Transverse colon (tissue), 4 donors: ENCODE measurements at regions not wholly inside any gene's neighbourhood (a gene's known extent, or its start where the extent isn't known, plus 50 kb on each side); places are given as distances from the start of the nearest gene placed in this dataset.

ENCODE experiments used
- DNase-seq: peaks from one replicate; pipeline ENCODE4 v3.0.0-alpha.2; 2019
- H3K27ac ChIP-seq, 4 donors: fragments of 200-600 bp; sonication (generic); 2 replicates each; pipeline ENCODE4 v1.5.1; 2016 to 2018; ENCODE audit warnings: inconsistent platforms in 4 of 4
- H3K27me3 ChIP-seq: fragments of 200-600 bp; sonication (generic); 2 replicates; pipeline ENCODE4 v1.5.1; 2017; ENCODE audit warnings: inconsistent platforms
- H3K36me3 ChIP-seq, 4 donors: fragments of 200-600 bp; sonication (generic); 2 replicates each; pipeline ENCODE4 v1.5.1; 2017 to 2019; ENCODE audit warnings: inconsistent platforms in 4 of 4
- H3K4me1 ChIP-seq, 4 donors: fragments of 200-600 bp; sonication (generic); 2 replicates each; pipeline ENCODE4 v1.5.1; 2017 to 2020; ENCODE audit warnings: inconsistent platforms in 4 of 4
- H3K4me3 ChIP-seq, 4 donors: fragments of 200-600 bp; sonication (generic); 1 replicate in 1 of 4; 2 replicates in 3 of 4; pipeline versions ENCODE4 v1.5.1 to v1.6.1; 2017 to 2019; ENCODE audit warnings: inconsistent platforms in 4 of 4
- H3K9me3 ChIP-seq, 2 donors: fragments of 200-600 bp; sonication (generic); 2 replicates each; pipeline ENCODE4 v1.5.1; 2017 to 2019; ENCODE audit warnings: inconsistent platforms in 2 of 2
- CTCF ChIP-seq, 5 experiments: fragments of 200-600 bp in 3 of 5; fragments of 450-650 bp in 2 of 5; sonication (generic) in 3 of 5; IDR thresholded peaks; 1 replicate in 2 of 5; 2 replicates in 3 of 5; pipeline ENCODE4 v1.5.1; 2016 to 2017; ENCODE audit warnings: antibody characterized with exemption in 5 of 5, inconsistent platforms in 3 of 5, mild to moderate bottlenecking in 2 of 5, moderate library complexity in 1 of 5
- EP300 ChIP-seq: sonication (generic); formaldehyde crosslinking; IDR thresholded peaks from one replicate; pipeline ENCODE4 v1.6.1; 2017; ENCODE audit warnings: antibody characterized with exemption, low read depth
- POLR2A ChIP-seq: fragments of 450-650 bp; IDR thresholded peaks from one replicate; pipeline ENCODE4 v1.6.1; 2016; ENCODE audit warnings: antibody characterized with exemption, mild to moderate bottlenecking, moderate library complexity
- POLR2AphosphoS5 ChIP-seq, 3 donors: sonication (generic); formaldehyde crosslinking; IDR thresholded peaks; one replicate each; pipeline ENCODE4 v1.6.1; 2016; ENCODE audit warnings: antibody characterized with exemption in 3 of 3
- WGBS, 2 donors: methylation state at CpG; one replicate each; pipeline ENCODE4 v1.1.5; 2018; ENCODE audit warnings: low coverage in 1 of 2; 5-methylcytosine and 5-hydroxymethylcytosine counted together
- in situ Hi-C, 4 donors: fragments of 200-750 bp; cut with MboI; loops; one replicate each; pipeline versions ENCODE4 v1.15.0 to v1.15.1; 2017; ENCODE audit warnings: low sequenced_read_pairs in 3 of 4, low pct_ligation_motif_present in 1 of 4, low pct_unique_long_range_greater_than_20kb in 1 of 4
- intact Hi-C: fragments of 100-400 bp; cut with DNase I; formaldehyde crosslinking; loops from one replicate; pipeline ENCODE4 v1.15.1; 2023; ENCODE audit warnings: low total_unique reads

GRCh38 chr4:179441596-179441995 lies 1999.4 kb upstream of the AGA start:
- Histone ChIP-seq H3K9me3 (no peaks in the 10 kb centered on the region), H3K27me3 (no peaks in the 10 kb centered on the region), H3K4me3 (no peak overlapping the region), H3K36me3 (no peaks in the 10 kb centered on the region), H3K4me1 (no peaks in the 10 kb centered on the region), H3K27ac (no peak overlapping the region)
- intact Hi-C loops (no loop called here), in situ Hi-C loops (no loop called here)
- DNase-seq: no peak
- WGBS, 2 donors: 28 to 33% methylated on average over 1 of the region's 1 CpG
- no peak for TF ChIP-seq EP300
- no peak for TF ChIP-seq POLR2AphosphoS5 (IDR thresholded peaks at IDR 0.05)

GRCh38 chr4:179447308-179447707 lies 2005.1 kb upstream of the AGA start:
- Histone ChIP-seq H3K4me3 (no peak overlapping the region), H3K4me1 (no peaks in the 10 kb centered on the region), H3K9me3 (no peaks in the 10 kb centered on the region), H3K36me3 (no peaks in the 10 kb centered on the region), H3K27ac (no peak overlapping the region), H3K27me3 (no peaks in the 10 kb centered on the region)
- intact Hi-C loops (no loop called here), in situ Hi-C loops (no loop called here)
- 30 to 49% methylated on average over 2 of the region's 2 CpGs for WGBS, 2 donors
- TF ChIP-seq POLR2AphosphoS5 (IDR thresholded peaks at IDR 0.05) (no peak), CTCF (IDR thresholded peaks at IDR 0.05) (no peak), EP300 (no peak)
- DNase-seq: no peak

- WGBS, 2 donors: 78 to 80% methylated on average over 7 to 8 of the region's 8 CpGs
- Histone ChIP-seq H3K4me3 (no peak overlapping the region), H3K27ac (no peak overlapping the region), H3K9me3 (no peaks in the 10 kb centered on the region), H3K36me3 (no peaks in the 10 kb centered on the region), H3K4me1 (no peaks in the 10 kb centered on the region), H3K27me3 (no peaks in the 10 kb centered on the region)
- no peak for DNase-seq
- TF ChIP-seq EP300 (no peak), CTCF (IDR thresholded peaks at IDR 0.05) (no peak), POLR2AphosphoS5 (IDR thresholded peaks at IDR 0.05) (no peak), POLR2A (no peak)
- intact Hi-C loops (no loop called here), in situ Hi-C loops (no loop called here)
These were observed 2023.0 kb upstream of the AGA start for GRCh38 chr4:179465131-179465797.

GRCh38 chr4:179467878-179468277 lies 2025.6 kb upstream of the AGA start:
- Histone ChIP-seq H3K4me3 (no peak overlapping the region), H3K9me3 (no peaks in the 10 kb centered on the region), H3K27ac (no peak overlapping the region), H3K4me1 (no peaks in the 10 kb centered on the region), H3K36me3 (no peaks in the 10 kb centered on the region), H3K27me3 (no peaks in the 10 kb centered on the region)
- DNase-seq: no peak
- WGBS, 2 donors: 50 to 67% methylated on average over 1 of the region's 1 CpG
- no peak for TF ChIP-seq EP300
- no peak for TF ChIP-seq POLR2A
- no peak for TF ChIP-seq POLR2AphosphoS5 (IDR thresholded peaks at IDR 0.05)
- no peak for TF ChIP-seq CTCF (IDR thresholded peaks at IDR 0.05)
- intact Hi-C loops: no loop called here
- in situ Hi-C loops: no loop called here

- in situ Hi-C loops (no loop called here), intact Hi-C loops (no loop called here)
- Histone ChIP-seq H3K36me3 (no peaks in the 10 kb centered on the region), H3K27ac (no peak overlapping the region), H3K4me3 (no peak overlapping the region), H3K4me1 (no peaks in the 10 kb centered on the region), H3K9me3 (peaks cover 0 to 3% of the 10 kb centered on the region in 2 donors), H3K27me3 (no peaks in the 10 kb centered on the region)
- DNase-seq: no peak
- no peak for TF ChIP-seq POLR2AphosphoS5 (IDR thresholded peaks at IDR 0.05)
- TF ChIP-seq POLR2A: no peak
- TF ChIP-seq EP300: no peak
- no peak for TF ChIP-seq CTCF (IDR thresholded peaks at IDR 0.05)
These were observed 2029.9 kb upstream of the AGA start for GRCh38 chr4:179472164-179472563.
